ENCODE measurements at regions not wholly inside any gene's neighbourhood (a gene's known extent, or its start where the extent isn't known, plus 50 kb on each side); places are given as distances from the start of the nearest gene placed in this dataset.

GRCh38 chr5:112069329-112069728 lies 312.3 kb upstream of the NREP start:
- no peaks in the 10 kb centered on the region for H3K36me3 ChIP-seq
- 90% methylated on average over 3 of the region's 3 CpGs for WGBS

GRCh38 chr5:112068593-112068992 lies 311.6 kb upstream of the NREP start:
- 68% methylated on average over 3 of the region's 3 CpGs for WGBS
- Histone ChIP-seq H3K27ac (no peak overlapping the region), H3K27me3 (replicated peaks; ENCODE audit: insufficient read depth) (no peaks in the 10 kb centered on the region), H3K9me3 (no peaks in the 10 kb centered on the region), H3K4me3 (no peak overlapping the region), H3K4me1 (replicated peaks) (no peaks in the 10 kb centered on the region), H3K36me3 (no peaks in the 10 kb centered on the region)
- DNase-seq (ENCODE audit: low spot score): no peak
- intact Hi-C loops (cut with DNase I): no loop called here
- TF ChIP-seq POLR2A (IDR thresholded peaks at IDR 0.05): no peak
- TF ChIP-seq CTCF (IDR thresholded peaks at IDR 0.05): no peak
- no peak for TF ChIP-seq POLR2AphosphoS5 (IDR thresholded peaks at IDR 0.05)

More at GRCh38 chr5:112069329-112069728, 312.3 kb upstream of the NREP start:
- no peaks in the 10 kb centered on the region for H3K9me3 ChIP-seq
- intact Hi-C loops (cut with DNase I): no loop called here
- TF ChIP-seq POLR2AphosphoS5 (IDR thresholded peaks at IDR 0.05): no peak
- no peak for TF ChIP-seq CTCF (IDR thresholded peaks at IDR 0.05)
- TF ChIP-seq POLR2A (IDR thresholded peaks at IDR 0.05): no peak
- H3K4me1 ChIP-seq (replicated peaks): no peaks in the 10 kb centered on the region
- no peak overlapping the region for H3K27ac ChIP-seq
- H3K27me3 ChIP-seq (replicated peaks; ENCODE audit: insufficient read depth): no peaks in the 10 kb centered on the region
- DNase-seq (ENCODE audit: low spot score): no peak
- no peak overlapping the region for H3K4me3 ChIP-seq

GRCh38 chr5:112065781-112066180 lies 308.8 kb upstream of the NREP start:
- H3K9me3 ChIP-seq: no peaks in the 10 kb centered on the region
- no peaks in the 10 kb centered on the region for H3K4me1 ChIP-seq (replicated peaks)
- no peak for DNase-seq (ENCODE audit: low spot score)
- H3K4me3 ChIP-seq: no peak overlapping the region
- H3K36me3 ChIP-seq: no peaks in the 10 kb centered on the region
- no peaks in the 10 kb centered on the region for H3K27me3 ChIP-seq (replicated peaks; ENCODE audit: insufficient read depth)
- TF ChIP-seq POLR2A (IDR thresholded peaks at IDR 0.05): no peak
- TF ChIP-seq POLR2AphosphoS5 (IDR thresholded peaks at IDR 0.05): no peak
- no peak for TF ChIP-seq CTCF (IDR thresholded peaks at IDR 0.05)
- intact Hi-C loops (cut with DNase I): no loop called here
- H3K27ac ChIP-seq: no peak overlapping the region

- TF ChIP-seq POLR2AphosphoS5 (IDR thresholded peaks at IDR 0.05) (no peak), CTCF (IDR thresholded peaks at IDR 0.05) (no peak), POLR2A (IDR thresholded peaks at IDR 0.05) (no peak)
- Histone ChIP-seq H3K27ac (no peak overlapping the region), H3K4me1 (replicated peaks) (no peaks in the 10 kb centered on the region), H3K4me3 (no peak overlapping the region), H3K36me3 (no peaks in the 10 kb centered on the region), H3K9me3 (no peaks in the 10 kb centered on the region), H3K27me3 (replicated peaks; ENCODE audit: insufficient read depth) (no peaks in the 10 kb centered on the region)
- 81% methylated on average over 2 of the region's 2 CpGs for WGBS
- intact Hi-C loops (cut with DNase I): no loop called here
- no peak for DNase-seq (ENCODE audit: low spot score)
Measured at GRCh38 chr5:112064956-112065355, 308.0 kb upstream of the NREP start.

- intact Hi-C loops (cut with DNase I): no loop called here
- Histone ChIP-seq H3K4me3 (no peak overlapping the region), H3K36me3 (no peaks in the 10 kb centered on the region), H3K9me3 (no peaks in the 10 kb centered on the region), H3K27ac (no peak overlapping the region), H3K4me1 (replicated peaks) (no peaks in the 10 kb centered on the region), H3K27me3 (replicated peaks; ENCODE audit: insufficient read depth) (no peaks in the 10 kb centered on the region)
- WGBS: 85% methylated on average over 2 of the region's 2 CpGs
- no peak for DNase-seq (ENCODE audit: low spot score)
- TF ChIP-seq POLR2A (IDR thresholded peaks at IDR 0.05) (no peak), CTCF (IDR thresholded peaks at IDR 0.05) (no peak), POLR2AphosphoS5 (IDR thresholded peaks at IDR 0.05) (no peak)
Measured at GRCh38 chr5:112064271-112064701, 307.3 kb upstream of the NREP start.

All from prostate gland (tissue), 2 donors.